ENCODE measurements at regions not wholly inside any gene's neighbourhood (a gene's known extent, or its start where the extent isn't known, plus 50 kb on each side); places are given as distances from the start of the nearest gene placed in this dataset.

- Histone ChIP-seq H3K4me2 (ENCODE audit: low read depth, low read length, poor library complexity, severe bottlenecking) (no peak overlapping the region), H3K4me3 (ENCODE audit: low read length, poor library complexity, severe bottlenecking) (no peak overlapping the region), H3K36me3 (ENCODE audit: insufficient read depth, low read length) (no peaks in the 10 kb centered on the region), H3K27me3 (ENCODE audit: insufficient read depth, low read length, poor library complexity, severe bottlenecking) (no peaks in the 10 kb centered on the region), H3K9me2 (replicated peaks; ENCODE audit: low read depth, low read length) (no peaks in the 10 kb centered on the region), H3K79me2 (ENCODE audit: insufficient read depth, low read length) (no peaks in the 10 kb centered on the region), H3K9me3 (ENCODE audit: insufficient read depth, low read depth, low read length) (no peaks in the 10 kb centered on the region), H3F3A (ENCODE audit: low read depth) (no peaks in the 10 kb centered on the region), H4K20me1 (ENCODE audit: insufficient read depth, low read length, poor library complexity, severe bottlenecking) (no peaks in the 10 kb centered on the region), H2AFZ (ENCODE audit: low read length) (no peak overlapping the region), H3K9ac (ENCODE audit: low read depth, low read length, poor library complexity, severe bottlenecking) (no peak overlapping the region), H3K4me1 (ENCODE audit: insufficient read depth, low read length, poor library complexity, severe bottlenecking) (no peaks in the 10 kb centered on the region)
- TF ChIP-seq CTCF (conservative IDR thresholded peaks at IDR 0.05; ENCODE audit: low read length): no peak
- no peak for TF ChIP-seq EZH2phosphoT487 (IDR thresholded peaks at IDR 0.05; ENCODE audit: borderline replicate concordance)
Observed at GRCh38 chr5:174189654-174190541, 144.4 kb downstream of the NSG2 start.

- Histone ChIP-seq H3K36me3 (ENCODE audit: insufficient read depth, low read length) (no peaks in the 10 kb centered on the region), H3K9ac (ENCODE audit: low read depth, low read length, poor library complexity, severe bottlenecking) (no peak overlapping the region), H3F3A (ENCODE audit: low read depth) (no peaks in the 10 kb centered on the region), H4K20me1 (ENCODE audit: insufficient read depth, low read length, poor library complexity, severe bottlenecking) (no peaks in the 10 kb centered on the region), H3K27me3 (ENCODE audit: insufficient read depth, low read length, poor library complexity, severe bottlenecking) (no peaks in the 10 kb centered on the region), H3K79me2 (ENCODE audit: insufficient read depth, low read length) (no peaks in the 10 kb centered on the region), H2AFZ (ENCODE audit: low read length) (no peak overlapping the region), H3K4me2 (ENCODE audit: low read depth, low read length, poor library complexity, severe bottlenecking) (no peak overlapping the region), H3K4me3 (ENCODE audit: low read length, poor library complexity, severe bottlenecking) (no peak overlapping the region), H3K4me1 (ENCODE audit: insufficient read depth, low read length, poor library complexity, severe bottlenecking) (no peaks in the 10 kb centered on the region), H3K9me2 (replicated peaks; ENCODE audit: low read depth, low read length) (no peaks in the 10 kb centered on the region), H3K9me3 (ENCODE audit: insufficient read depth, low read depth, low read length) (no peaks in the 10 kb centered on the region)
- no peak for TF ChIP-seq EZH2phosphoT487 (IDR thresholded peaks at IDR 0.05; ENCODE audit: borderline replicate concordance)
- no peak for TF ChIP-seq CTCF (conservative IDR thresholded peaks at IDR 0.05; ENCODE audit: low read length)
Observed at GRCh38 chr5:174191076-174191475, 145.6 kb downstream of the NSG2 start.

- Histone ChIP-seq H3K9me2 (replicated peaks; ENCODE audit: low read depth, low read length) (no peaks in the 10 kb centered on the region), H3K4me2 (ENCODE audit: low read depth, low read length, poor library complexity, severe bottlenecking) (no peak overlapping the region), H3K9me3 (ENCODE audit: insufficient read depth, low read depth, low read length) (no peaks in the 10 kb centered on the region), H2AFZ (ENCODE audit: low read length) (no peak overlapping the region), H3K4me1 (ENCODE audit: insufficient read depth, low read length, poor library complexity, severe bottlenecking) (no peaks in the 10 kb centered on the region), H3F3A (ENCODE audit: low read depth) (no peaks in the 10 kb centered on the region), H3K27me3 (ENCODE audit: insufficient read depth, low read length, poor library complexity, severe bottlenecking) (no peaks in the 10 kb centered on the region), H4K20me1 (ENCODE audit: insufficient read depth, low read length, poor library complexity, severe bottlenecking) (no peaks in the 10 kb centered on the region), H3K36me3 (ENCODE audit: insufficient read depth, low read length) (no peaks in the 10 kb centered on the region), H3K9ac (ENCODE audit: low read depth, low read length, poor library complexity, severe bottlenecking) (no peak overlapping the region), H3K79me2 (ENCODE audit: insufficient read depth, low read length) (no peaks in the 10 kb centered on the region), H3K4me3 (ENCODE audit: low read length, poor library complexity, severe bottlenecking) (no peak overlapping the region)
- TF ChIP-seq CTCF (conservative IDR thresholded peaks at IDR 0.05; ENCODE audit: low read length): no peak
- no peak for TF ChIP-seq EZH2phosphoT487 (IDR thresholded peaks at IDR 0.05; ENCODE audit: borderline replicate concordance)
Observed at GRCh38 chr5:174191850-174192655, 146.5 kb downstream of the NSG2 start.

Data from Loucy (cell line).